Liver (tissue), 8 donors: ENCODE measurements at regions not wholly inside any gene's neighbourhood (a gene's known extent, or its start where the extent isn't known, plus 50 kb on each side); places are given as distances from the start of the nearest gene placed in this dataset.
"Not testable (repeated sequence)": the region's sequence is repeated elsewhere in the genome, so short reads cannot be mapped to it uniquely, and the experiment has no call there.

Experiments used
- DNase-seq: peaks from one replicate; pipeline ENCODE4 v3.0.0-alpha.2; 2017; ENCODE audit warnings: low spot score
- H3K27ac ChIP-seq, 2 donors: one replicate each; pipeline ENCODE4 v1.7.0; 2013; ENCODE audit warnings: inconsistent platforms in 2 of 2, low read length in 2 of 2, control low read depth in 1 of 2, low read depth in 1 of 2, mild to moderate bottlenecking in 1 of 2
- H3K27me3 ChIP-seq, 4 donors: one replicate each; pipeline versions ENCODE4 v1.6.1 to v1.7.0; 2013; ENCODE audit warnings: low read length in 3 of 4, inconsistent platforms in 1 of 4, mild to moderate bottlenecking in 1 of 4, moderate library complexity in 1 of 4; ENCODE audit not compliant: control insufficient read depth in 4 of 4, insufficient read depth in 4 of 4
- H3K36me3 ChIP-seq, 4 donors: one replicate each; pipeline versions ENCODE4 v1.6.1 to v1.7.0; 2013; ENCODE audit warnings: low read length in 3 of 4, mild to moderate bottlenecking in 3 of 4, low read depth in 1 of 4, moderate library complexity in 1 of 4; ENCODE audit not compliant: control insufficient read depth in 4 of 4, insufficient read depth in 3 of 4
- H3K4me1 ChIP-seq, 4 donors: one replicate each; pipeline versions ENCODE4 v1.6.1 to v1.7.0; 2013; ENCODE audit warnings: low read length in 3 of 4, mild to moderate bottlenecking in 3 of 4, moderate library complexity in 1 of 4; ENCODE audit not compliant: control insufficient read depth in 4 of 4, insufficient read depth in 4 of 4
- H3K4me3 ChIP-seq, 3 donors: one replicate each; pipeline versions ENCODE4 v1.6.1 to v1.7.0; 2013; ENCODE audit warnings: low read length in 3 of 3, control low read depth in 1 of 3, low read depth in 1 of 3, mild to moderate bottlenecking in 1 of 3
- H3K9ac ChIP-seq, 2 donors: one replicate each; pipeline ENCODE4 v1.7.0; 2013; ENCODE audit warnings: low read length in 2 of 2, mild to moderate bottlenecking in 2 of 2, moderate library complexity in 2 of 2, control low read depth in 1 of 2, low read depth in 1 of 2
- H3K9me3 ChIP-seq, 4 donors: one replicate each; pipeline versions ENCODE4 v1.6.1 to v1.7.0; 2013; ENCODE audit warnings: low read length in 3 of 4; ENCODE audit not compliant: control insufficient read depth in 4 of 4
- ATF3 ChIP-seq: IDR thresholded peaks from 2 replicates; pipeline ENCODE4 v1.6.1; 2016; ENCODE audit warnings: antibody characterized with exemption
- CTCF ChIP-seq: fragments of 150-350 bp; IDR thresholded peaks from 2 replicates; pipeline ENCODE4 v1.5.1; 2017; ENCODE audit warnings: improper control_type of control experiment, low read depth, low read length; ENCODE audit not compliant: missing input control
- EGR1 ChIP-seq, 2 donors: IDR thresholded peaks; 2 replicates each; pipeline ENCODE4 v1.6.1; 2016 to 2018; ENCODE audit warnings: antibody characterized with exemption in 2 of 2, low read depth in 2 of 2
- FOXA1 ChIP-seq: IDR thresholded peaks from 2 replicates; pipeline ENCODE4 v1.6.1; 2016; ENCODE audit warnings: antibody characterized with exemption
- FOXA2 ChIP-seq: IDR thresholded peaks from 2 replicates; pipeline ENCODE4 v1.6.1; 2016; ENCODE audit warnings: antibody characterized with exemption
- GABPA ChIP-seq, 2 donors: IDR thresholded peaks in 1 of 2; conservative IDR thresholded peaks in 1 of 2; 2 replicates each; pipeline ENCODE4 v1.6.1; 2016; ENCODE audit warnings: antibody characterized with exemption in 2 of 2, mild to moderate bottlenecking in 1 of 2, moderate library complexity in 1 of 2
- HNF4A ChIP-seq, 2 donors: conservative IDR thresholded peaks; 2 replicates each; pipeline ENCODE4 v1.6.1; 2016; ENCODE audit warnings: antibody characterized with exemption in 2 of 2, mild to moderate bottlenecking in 2 of 2
- HNF4G ChIP-seq: IDR thresholded peaks from 2 replicates; pipeline ENCODE4 v1.6.1; 2016; ENCODE audit warnings: antibody characterized with exemption
- JUND ChIP-seq, 2 donors: IDR thresholded peaks; 2 replicates each; pipeline ENCODE4 v1.6.1; 2016; ENCODE audit warnings: antibody characterized with exemption in 2 of 2
- MAX ChIP-seq: IDR thresholded peaks from 2 replicates; pipeline ENCODE4 v1.6.1; 2016; ENCODE audit warnings: antibody characterized with exemption
- NR2F2 ChIP-seq: IDR thresholded peaks from 2 replicates; pipeline ENCODE4 v1.6.1; 2016; ENCODE audit warnings: antibody characterized with exemption
- RAD21 ChIP-seq, 2 donors: IDR thresholded peaks; 2 replicates each; pipeline ENCODE4 v1.6.1; 2016; ENCODE audit warnings: antibody characterized with exemption in 2 of 2, mild to moderate bottlenecking in 2 of 2
- REST ChIP-seq: IDR thresholded peaks from 2 replicates; pipeline ENCODE4 v1.6.1; 2016; ENCODE audit warnings: antibody characterized with exemption, mild to moderate bottlenecking
- RXRA ChIP-seq, 2 donors: IDR thresholded peaks; 2 replicates each; pipeline ENCODE4 v1.6.1; 2017 to 2018; ENCODE audit warnings: antibody characterized with exemption in 2 of 2, mild to moderate bottlenecking in 1 of 2
- SP1 ChIP-seq: IDR thresholded peaks from 2 replicates; pipeline ENCODE4 v1.6.1; 2018; ENCODE audit warnings: antibody characterized with exemption, mild to moderate bottlenecking
- TAF1 ChIP-seq: conservative IDR thresholded peaks from 2 replicates; pipeline ENCODE4 v1.6.1; 2016; ENCODE audit warnings: antibody characterized with exemption, mild to moderate bottlenecking
- YY1 ChIP-seq: IDR thresholded peaks from 2 replicates; pipeline ENCODE4 v1.6.1; 2016; ENCODE audit warnings: antibody characterized with exemption, mild to moderate bottlenecking
- ZBTB33 ChIP-seq: IDR thresholded peaks from 2 replicates; pipeline ENCODE4 v1.6.1; 2016; ENCODE audit warnings: antibody characterized with exemption
- WGBS: extraction: QIAGEN DNeasy Blood & Tissue Kit; methylation state at CpG from one replicate; pipeline ENCODE4 v1.1.7; 2013; 5-methylcytosine and 5-hydroxymethylcytosine counted together
- donor health status: healthy.
- donor health status: healthy.
- donor health status: healthy.
- donor health status: healthy.
- donor health status: healthy.

- H3K27ac ChIP-seq = no peak overlapping the region
- H3K27me3 ChIP-seq = no peaks in the 10 kb centered on the region
- no peak for TF ChIP-seq SP1
- no peak for TF ChIP-seq NR2F2
- TF ChIP-seq YY1 = no peak
- no peak for TF ChIP-seq RXRA (IDR thresholded peaks at IDR 0.05)
- TF ChIP-seq FOXA2 = no peak
- TF ChIP-seq EGR1 (IDR thresholded peaks at IDR 0.05; ENCODE audit: low read depth in 2 of 2) = no peak
- TF ChIP-seq ATF3 = no peak
- 83% methylated on average over 3 of the region's 3 CpGs for whole genome bisulfite sequencing
- no peak overlapping the region for H3K9ac ChIP-seq
- H3K36me3 ChIP-seq = no peaks in the 10 kb centered on the region
- DNase-seq = no peak
- H3K4me1 ChIP-seq = no peaks in the 10 kb centered on the region
- peaks cover 0 to 1% (median 0%) of the 10 kb centered on the region in 4 donors for H3K9me3 ChIP-seq
- no peak overlapping the region for H3K4me3 ChIP-seq
Measured at GRCh38 chr2:144621266-144621665, 101.3 kb upstream of the ZEB2 start.

- TF ChIP-seq FOXA1 (no peak), RXRA (IDR thresholded peaks at IDR 0.05) (no peak), TAF1 (no peak), MAX (no peak), CTCF (no peak), SP1 (no peak), FOXA2 (no peak), YY1 (no peak), JUND (IDR thresholded peaks at IDR 0.05) (no peak), HNF4A (conservative IDR thresholded peaks at IDR 0.05) (no peak), ATF3 (no peak), HNF4G (no peak), EGR1 (IDR thresholded peaks at IDR 0.05; ENCODE audit: low read depth in 2 of 2) (no peak), GABPA (IDR thresholded peaks at IDR 0.05 in 1 of 2, conservative IDR thresholded peaks at IDR 0.05 in 1 of 2) (no peak), NR2F2 (no peak), RAD21 (IDR thresholded peaks at IDR 0.05) (no peak), ZBTB33 (no peak), REST (no peak)
- Histone ChIP-seq H3K27ac (no peak overlapping the region), H3K36me3 (no peaks in the 10 kb centered on the region), H3K9me3 (peaks cover 0 to 1% (median 0%) of the 10 kb centered on the region in 4 donors), H3K4me3 (no peak overlapping the region), H3K27me3 (no peaks in the 10 kb centered on the region), H3K9ac (no peak overlapping the region), H3K4me1 (no peaks in the 10 kb centered on the region)
- 60% methylated on average over 3 of the region's 3 CpGs for WGBS
- DNase-seq = no peak
Measured at GRCh38 chr2:144619760-144620159, 99.8 kb upstream of the ZEB2 start.

- not testable (repeated sequence) for H3K9me3 ChIP-seq, H3K27me3 ChIP-seq, DNase-seq, H3K9ac ChIP-seq, H3K36me3 ChIP-seq, H3K4me1 ChIP-seq, H3K27ac ChIP-seq, H3K4me3 ChIP-seq
- WGBS = 91% methylated on average over 6 of the region's 6 CpGs
Measured at GRCh38 chr2:144617171-144617570, 97.3 kb upstream of the ZEB2 start.
